ENCODE measurements at regions not wholly inside any gene's neighbourhood (a gene's known extent, or its start where the extent isn't known, plus 50 kb on each side); places are given as distances from the start of the nearest gene placed in this dataset.
"Not testable (repeated sequence)": the region's sequence is repeated elsewhere in the genome, so short reads cannot be mapped to it uniquely, and the experiment has no call there.

DNA sequence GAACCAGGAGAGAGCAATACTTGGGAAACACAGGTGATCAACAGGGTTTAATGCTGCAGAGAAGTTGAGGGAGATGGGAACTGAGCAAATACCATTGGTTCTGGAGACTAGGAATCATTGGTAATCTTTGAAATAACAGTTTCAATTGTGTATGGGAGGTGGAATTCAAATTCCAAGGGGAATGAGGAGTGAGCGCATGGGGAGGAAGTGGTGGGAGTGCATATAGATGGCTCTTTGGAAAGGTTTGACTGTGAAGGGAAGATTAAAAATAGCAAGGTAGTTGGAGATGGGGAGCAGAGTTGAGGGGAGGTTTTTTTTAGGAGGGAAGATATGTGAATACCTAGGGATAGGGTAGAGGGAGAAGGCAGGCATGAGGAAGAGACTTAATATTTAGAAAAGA is 51.1 kb upstream of the ROPN1 start:
- H3K4me2 ChIP-seq, result no peak overlapping the region
- no peak for TF ChIP-seq Cebpa-rat (IDR thresholded peaks at IDR 0.05)
- H4K20me1 ChIP-seq, result peaks cover 25% of the 10 kb centered on the region
- no peak overlapping the region for H3K4me3 ChIP-seq
- no peak overlapping the region for H3K9ac ChIP-seq
- no peak overlapping the region for H3K27ac ChIP-seq
- H3K27me3 ChIP-seq, result no peaks in the 10 kb centered on the region
- peaks cover 6% of the 10 kb centered on the region; the same call in 1 of the 2 replicates for H3K9me3 ChIP-seq
- H3K4me1 ChIP-seq, result no peaks in the 10 kb centered on the region
- H3K36me3 ChIP-seq, result no peaks in the 10 kb centered on the region

DNA sequence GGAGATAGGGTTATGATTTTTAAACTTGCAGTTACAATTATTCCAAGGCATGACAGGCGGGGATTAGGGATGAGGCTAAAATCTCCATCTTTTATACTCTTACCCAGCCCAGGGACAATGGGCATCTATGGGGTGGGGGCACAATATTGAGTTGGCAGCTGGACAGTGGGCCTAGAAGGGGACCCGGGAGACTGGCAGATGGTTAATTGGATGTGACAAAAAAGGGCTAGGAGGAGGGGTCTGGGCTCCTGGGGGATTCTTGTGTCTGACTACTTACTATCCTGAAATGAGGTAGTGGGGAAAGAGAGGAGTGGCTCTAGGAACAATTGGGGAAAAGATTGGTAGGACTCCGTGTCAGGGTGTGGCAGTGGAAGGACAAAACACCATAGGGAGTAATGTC is 53.0 kb upstream of the ROPN1 start:
- Histone ChIP-seq H3K27me3 (no peaks in the 10 kb centered on the region), H4K20me1 (peaks cover 14% of the 10 kb centered on the region; the same call in 1 of the 2 replicates), H3K4me3 (no peak overlapping the region), H3K4me2 (no peak overlapping the region), H3K36me3 (no peaks in the 10 kb centered on the region), H3K9ac (no peak overlapping the region), H3K9me3 (peaks cover 6% of the 10 kb centered on the region; the same call in 1 of the 2 replicates), H3K27ac (no peak overlapping the region), H3K4me1 (no peaks in the 10 kb centered on the region)
- no peak for TF ChIP-seq Cebpa-rat (IDR thresholded peaks at IDR 0.05)

DNA sequence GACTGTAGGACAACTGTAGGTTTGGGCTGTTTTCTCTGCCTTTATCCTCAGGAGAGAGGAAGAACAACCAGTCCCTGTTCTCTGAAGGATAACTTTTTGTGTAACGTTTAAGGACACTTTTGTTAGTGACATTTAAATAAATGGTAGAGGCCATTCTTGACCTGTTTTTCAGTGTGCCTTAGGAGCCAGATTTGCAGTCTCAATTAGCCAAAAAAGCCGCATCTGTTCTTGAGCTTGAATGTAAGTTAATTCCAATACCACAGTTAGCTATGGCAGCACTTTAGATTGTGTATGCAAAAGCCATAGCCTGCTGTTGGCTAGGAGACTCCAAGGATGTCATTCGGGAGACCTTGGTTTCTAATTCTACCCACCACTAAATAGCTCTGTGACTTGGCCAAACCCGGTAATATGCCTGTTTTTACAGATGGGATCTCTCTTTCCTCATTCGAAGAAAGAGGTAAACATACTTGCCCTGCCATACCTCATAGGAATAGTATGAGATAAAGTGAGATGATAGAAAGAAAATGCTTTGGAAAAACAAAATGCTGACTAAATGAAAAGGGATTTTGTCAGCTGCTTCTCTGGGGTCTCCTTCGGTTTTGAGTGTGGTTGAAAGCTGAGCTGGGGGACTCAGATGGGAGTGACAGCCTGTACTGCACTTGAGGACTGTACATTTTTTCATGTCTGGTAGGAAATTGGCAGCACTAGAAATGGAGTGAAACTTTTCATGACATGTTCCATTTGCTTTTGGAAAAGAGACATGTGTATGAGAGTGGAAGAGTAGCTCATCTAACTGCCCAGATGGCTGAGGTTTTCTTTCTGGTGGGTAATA is 57.3 kb upstream of the ROPN1 start:
- no peaks in the 10 kb centered on the region for H3K27me3 ChIP-seq
- peaks cover 6% of the 10 kb centered on the region; the same call in 1 of the 2 replicates for H3K9me3 ChIP-seq
- no peak overlapping the region for H3K4me2 ChIP-seq
- H3K27ac ChIP-seq, result no peak overlapping the region
- peaks cover 8% of the 10 kb centered on the region for H3K4me1 ChIP-seq
- H4K20me1 ChIP-seq, result 0 out of 2 replicates have a peak, but pooled peaks cover 13% of the 10 kb centered on the region
- TF ChIP-seq Cebpa-rat (IDR thresholded peaks at IDR 0.05), result no peak
- H3K9ac ChIP-seq, result no peak overlapping the region
- H3K36me3 ChIP-seq, result no peaks in the 10 kb centered on the region; the same call in 1 of the 2 replicates
- no peak overlapping the region for H3K4me3 ChIP-seq

DNA sequence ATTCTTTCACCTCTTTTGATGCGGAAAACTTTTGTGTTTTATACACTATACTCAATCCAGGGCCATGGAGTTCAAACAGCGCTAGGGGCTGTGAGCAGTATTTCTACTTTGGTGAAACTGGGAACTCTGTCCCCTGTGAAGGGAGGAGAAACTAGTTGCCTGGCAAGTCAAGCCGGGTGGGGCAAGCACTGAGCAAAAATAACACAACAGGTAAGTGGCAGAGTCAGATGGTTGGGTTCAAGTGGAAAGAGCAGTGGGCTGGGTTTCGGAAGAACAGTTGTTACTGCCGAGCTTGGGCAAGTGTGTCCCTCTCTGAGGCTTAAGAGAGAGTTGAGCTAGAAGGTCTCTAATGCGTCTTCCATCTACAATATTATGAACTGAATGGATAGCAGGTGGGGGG is 59.7 kb upstream of the ROPN1 start:
- no peak overlapping the region for H3K4me3 ChIP-seq
- 0 out of 2 replicates have a peak, but pooled peaks cover 13% of the 10 kb centered on the region for H4K20me1 ChIP-seq
- H3K4me1 ChIP-seq, result peaks cover 11% of the 10 kb centered on the region
- peaks cover 6% of the 10 kb centered on the region; the same call in 1 of the 2 replicates for H3K9me3 ChIP-seq
- no peaks in the 10 kb centered on the region for H3K27me3 ChIP-seq
- no peak overlapping the region for H3K4me2 ChIP-seq
- TF ChIP-seq Cebpa-rat (IDR thresholded peaks at IDR 0.05), result no peak
- no peak overlapping the region for H3K27ac ChIP-seq
- H3K9ac ChIP-seq, result no peak overlapping the region
- H3K36me3 ChIP-seq, result no peaks in the 10 kb centered on the region; the same call in 1 of the 2 replicates

DNA sequence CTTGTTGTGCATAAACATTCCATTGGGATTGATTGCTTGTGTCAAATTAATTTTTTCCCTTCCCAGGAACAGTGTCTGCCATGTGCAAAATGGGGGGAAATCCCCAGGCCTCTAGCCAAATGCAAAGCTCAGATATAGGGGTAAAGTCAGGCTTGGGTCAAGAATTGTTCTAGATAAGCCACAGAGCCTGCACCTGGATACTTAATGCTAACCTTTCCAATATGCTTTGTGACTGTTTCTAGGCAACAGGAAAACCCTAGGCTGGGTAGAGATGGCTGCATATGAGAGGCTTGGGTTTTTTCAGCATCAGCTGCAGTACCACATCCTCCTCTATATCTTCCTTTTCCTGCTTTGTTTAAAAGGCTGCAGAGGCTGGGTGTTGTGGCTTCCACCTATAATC is 61.9 kb upstream of the ROPN1 start:
- Histone ChIP-seq H3K27ac (no peak overlapping the region), H3K4me3 (no peak overlapping the region), H3K9me3 (peaks cover 15% of the 10 kb centered on the region), H3K36me3 (no peaks in the 10 kb centered on the region; the same call in 1 of the 2 replicates), H3K4me1 (peaks cover 11% of the 10 kb centered on the region), H3K27me3 (no peaks in the 10 kb centered on the region), H3K4me2 (peak overlapping the region; percentile 36; the same call in 1 of the 2 replicates), H4K20me1 (0 out of 2 replicates have a peak, but pooled peaks cover 13% of the 10 kb centered on the region), H3K9ac (no peak overlapping the region)
- TF ChIP-seq Cebpa-rat (IDR thresholded peaks at IDR 0.05), result no peak

DNA sequence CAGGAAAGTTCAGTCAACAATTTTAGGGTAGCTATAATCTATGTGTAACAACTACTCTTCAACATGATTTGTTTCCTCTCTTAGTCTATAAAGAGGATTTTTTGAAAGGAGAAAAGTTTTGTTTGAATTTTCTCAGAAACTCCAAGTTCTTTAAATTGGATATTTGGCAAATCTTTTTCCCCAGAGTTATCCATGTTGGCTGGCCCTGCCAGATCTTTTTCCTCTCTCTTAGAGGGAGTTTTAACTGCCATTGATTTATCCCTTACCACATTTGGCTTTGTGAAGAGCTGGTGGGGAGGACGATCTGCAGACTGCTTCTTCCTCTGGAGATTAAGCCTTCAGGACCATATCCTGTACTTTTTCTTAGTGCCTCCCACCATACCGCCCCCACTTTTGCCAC is 64.9 kb upstream of the ROPN1 start:
- Histone ChIP-seq H3K9me3 (peaks cover 15% of the 10 kb centered on the region), H3K27me3 (no peaks in the 10 kb centered on the region), H4K20me1 (0 out of 2 replicates have a peak, but pooled peaks cover 9% of the 10 kb centered on the region), H3K36me3 (no peaks in the 10 kb centered on the region), H3K4me2 (no peak overlapping the region), H3K9ac (no peak overlapping the region), H3K4me3 (no peak overlapping the region), H3K4me1 (peaks cover 15% of the 10 kb centered on the region), H3K27ac (no peak overlapping the region)
- no peak for TF ChIP-seq Cebpa-rat (IDR thresholded peaks at IDR 0.05)

DNA sequence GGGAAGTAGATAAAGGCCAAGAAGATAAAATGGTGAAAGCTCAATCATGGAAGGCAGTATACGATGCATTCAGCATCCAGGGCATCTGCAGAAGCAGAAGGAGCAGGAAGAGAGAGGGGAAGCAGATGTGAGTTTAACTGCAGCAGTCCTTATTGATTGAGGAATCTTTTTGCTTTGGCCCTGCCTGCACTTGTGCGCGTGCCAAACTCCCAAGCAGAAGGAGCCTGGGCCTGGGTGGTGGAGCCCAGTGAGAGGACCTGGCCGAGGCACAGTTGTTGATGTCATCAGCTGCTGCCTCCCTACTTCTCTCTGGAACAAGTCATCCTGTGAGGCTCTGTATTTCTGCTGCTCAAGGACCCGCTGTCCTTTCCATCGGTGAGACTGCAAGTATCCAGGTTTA is 65.5 kb upstream of the ROPN1 start:
- Histone ChIP-seq H3K4me2 (no peak overlapping the region), H3K27me3 (no peaks in the 10 kb centered on the region), H3K36me3 (no peaks in the 10 kb centered on the region), H3K4me1 (peaks cover 21% of the 10 kb centered on the region), H3K27ac (no peak overlapping the region), H3K4me3 (no peak overlapping the region), H3K9me3 (peaks cover 15% of the 10 kb centered on the region), H4K20me1 (0 out of 2 replicates have a peak, but pooled peaks cover 4% of the 10 kb centered on the region), H3K9ac (no peak overlapping the region)
- no peak for TF ChIP-seq Cebpa-rat (IDR thresholded peaks at IDR 0.05)

DNA sequence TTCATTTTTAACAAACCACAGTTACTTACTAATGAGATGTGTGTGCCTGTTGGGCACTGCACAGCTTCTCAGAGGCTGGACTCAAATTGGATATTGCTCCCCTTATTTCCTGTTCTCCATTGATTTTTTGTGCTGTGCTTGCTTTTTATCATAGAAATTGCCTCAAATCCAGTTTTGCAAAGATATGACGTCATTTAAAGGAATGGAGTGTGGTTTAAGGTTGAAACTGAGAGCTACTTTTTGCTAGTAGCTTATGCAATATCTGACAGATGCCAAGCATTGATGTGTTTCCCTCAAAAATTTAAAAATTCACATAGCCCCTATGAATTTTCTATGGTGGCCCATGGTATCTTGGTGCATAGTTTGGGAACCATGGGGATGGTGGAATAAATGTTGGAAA is 67.7 kb upstream of the ROPN1 start:
- Histone ChIP-seq H3K27me3 (no peaks in the 10 kb centered on the region), H3K4me2 (no peak overlapping the region), H4K20me1 (no peaks in the 10 kb centered on the region), H3K9me3 (peaks cover 15% of the 10 kb centered on the region), H3K36me3 (no peaks in the 10 kb centered on the region), H3K4me1 (peaks cover 22% of the 10 kb centered on the region), H3K4me3 (no peak overlapping the region), H3K27ac (no peak overlapping the region), H3K9ac (no peak overlapping the region)
- TF ChIP-seq Cebpa-rat (IDR thresholded peaks at IDR 0.05), result no peak

DNA sequence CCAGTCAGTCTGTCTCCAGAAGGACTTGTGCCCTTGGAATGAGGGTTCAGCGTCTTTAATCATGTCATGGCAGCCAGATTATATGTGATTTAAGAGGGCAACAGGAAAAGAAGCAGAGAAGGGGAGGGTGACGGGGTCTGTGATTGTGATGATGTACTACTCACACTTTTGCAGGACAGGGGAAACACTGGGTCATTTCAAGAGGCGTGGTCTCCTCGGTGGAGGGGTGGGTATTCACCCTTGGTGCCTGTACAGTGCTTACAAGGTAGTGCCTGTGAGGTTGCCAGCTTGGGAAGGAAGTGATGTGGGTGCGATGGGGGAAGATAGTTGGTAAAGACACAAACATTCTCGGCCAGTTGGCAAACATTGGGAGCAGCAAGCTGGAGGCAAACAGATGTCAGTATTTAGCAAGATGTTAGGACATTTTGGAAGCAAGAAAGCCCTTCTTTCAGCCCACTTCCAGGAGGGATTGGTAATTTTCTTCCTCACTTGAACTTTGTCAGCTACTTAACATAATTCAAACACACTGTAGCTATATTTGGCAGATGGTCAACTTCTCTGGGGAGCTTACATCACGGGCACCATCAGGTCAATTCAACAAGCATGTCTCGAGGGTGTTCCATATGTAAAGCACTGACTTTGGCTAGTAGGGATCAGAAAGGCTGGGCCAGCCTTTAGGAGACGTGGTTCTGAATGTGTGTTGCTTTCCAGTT is 71.4 kb upstream of the ROPN1 start:
- Histone ChIP-seq H3K27ac (no peak overlapping the region), H3K4me3 (no peak overlapping the region), H3K27me3 (no peaks in the 10 kb centered on the region), H4K20me1 (no peaks in the 10 kb centered on the region), H3K9ac (no peak overlapping the region), H3K9me3 (peaks cover 2% of the 10 kb centered on the region), H3K4me1 (peaks cover 31% of the 10 kb centered on the region), H3K4me2 (peak overlapping the region; percentile 57), H3K36me3 (no peaks in the 10 kb centered on the region)
- TF ChIP-seq Cebpa-rat (IDR thresholded peaks at IDR 0.05), result no peak

DNA sequence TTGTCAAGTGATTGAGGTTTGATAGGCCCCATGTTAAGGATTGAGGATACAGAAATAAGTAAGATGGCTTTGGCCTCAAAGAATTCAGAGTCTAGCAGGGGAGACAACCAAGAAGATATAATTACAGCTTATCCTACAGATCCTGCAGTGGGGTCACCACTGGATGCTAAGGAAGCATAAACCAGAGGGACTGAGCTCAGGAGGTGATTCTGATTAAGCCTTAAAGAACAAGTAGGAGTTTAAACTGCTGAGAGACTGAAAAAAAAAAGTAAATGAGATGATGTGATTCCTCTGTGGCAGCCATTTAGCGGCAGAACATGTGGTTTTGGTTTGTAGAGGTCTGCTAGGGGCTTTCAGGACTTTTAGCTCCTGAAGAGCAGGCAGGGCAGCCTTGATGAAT is 72.1 kb upstream of the ROPN1 start:
- Histone ChIP-seq H3K36me3 (no peaks in the 10 kb centered on the region), H3K4me1 (peaks cover 31% of the 10 kb centered on the region), H3K9me3 (no peaks in the 10 kb centered on the region), H4K20me1 (no peaks in the 10 kb centered on the region), H3K4me2 (no peak overlapping the region), H3K27ac (no peak overlapping the region), H3K4me3 (no peak overlapping the region), H3K27me3 (no peaks in the 10 kb centered on the region), H3K9ac (no peak overlapping the region)
- TF ChIP-seq Cebpa-rat (IDR thresholded peaks at IDR 0.05), result no peak

DNA sequence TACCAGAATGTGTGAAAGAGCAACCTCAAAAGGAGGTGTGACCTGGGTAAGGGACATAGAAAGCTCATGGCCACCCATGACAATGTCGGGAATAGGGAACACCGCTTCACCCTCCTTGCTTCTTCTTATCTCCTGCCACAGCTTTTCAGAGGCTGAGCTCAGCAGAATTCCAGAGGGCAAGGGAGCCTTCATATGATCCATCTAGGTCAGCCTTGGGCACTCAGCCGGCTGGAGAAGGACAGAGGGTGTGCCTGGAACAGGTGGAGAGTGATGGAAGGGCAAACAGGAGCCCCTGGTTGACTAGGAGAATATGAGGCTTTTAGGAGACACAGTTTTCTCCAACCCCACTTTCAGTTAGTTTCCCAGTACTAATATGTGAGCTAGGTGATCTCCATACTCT is 74.6 kb upstream of the ROPN1 start:
- peaks cover 30% of the 10 kb centered on the region for H3K4me1 ChIP-seq
- not testable (repeated sequence) for H3K27ac ChIP-seq, H3K9ac ChIP-seq, H3K27me3 ChIP-seq, H3K4me3 ChIP-seq, H3K9me3 ChIP-seq, H3K4me2 ChIP-seq, H4K20me1 ChIP-seq, H3K36me3 ChIP-seq

DNA sequence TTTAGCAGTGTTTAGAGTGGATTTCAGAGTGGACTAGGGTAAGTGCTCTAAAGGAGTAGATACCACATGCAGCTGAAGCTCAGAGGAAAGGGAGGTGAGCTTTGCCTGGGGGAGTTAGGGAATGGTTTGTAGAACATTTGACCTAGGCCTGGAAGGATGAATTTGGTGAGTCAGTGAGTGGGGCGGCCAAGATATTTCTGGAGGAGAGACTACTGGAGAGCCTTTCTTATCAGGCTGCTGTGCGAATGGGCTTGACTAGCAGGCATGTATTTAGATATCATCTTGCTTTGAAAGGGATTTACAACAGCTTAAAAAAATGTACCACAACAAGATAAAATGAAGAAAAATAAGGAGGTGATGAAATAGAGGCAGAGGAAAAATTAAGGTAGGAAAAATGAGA is 77.8 kb upstream of the ROPN1 start:
- not testable (repeated sequence) for H3K9me3 ChIP-seq, H3K27me3 ChIP-seq, H3K36me3 ChIP-seq, H3K4me3 ChIP-seq, H3K4me1 ChIP-seq, H3K9ac ChIP-seq, H3K27ac ChIP-seq, H3K4me2 ChIP-seq, H4K20me1 ChIP-seq

DNA sequence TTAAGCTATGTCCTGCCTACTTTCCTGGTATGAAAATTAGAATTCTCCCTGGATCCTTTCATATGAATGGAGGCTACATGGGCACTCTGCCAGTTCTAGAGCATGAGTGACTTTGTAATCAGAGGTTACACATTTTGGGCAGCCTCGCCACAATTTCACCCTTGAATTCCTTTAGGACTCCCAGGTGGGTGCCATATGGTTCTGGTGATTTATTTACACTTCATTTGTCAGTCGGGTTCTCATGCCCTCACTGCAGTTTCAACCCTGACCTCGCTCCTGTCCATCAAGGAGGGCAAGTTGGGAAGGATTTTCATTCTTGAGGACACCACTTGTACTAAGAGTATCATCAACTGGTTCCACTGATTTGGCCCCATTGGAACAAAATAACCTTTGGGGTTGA is 83.2 kb upstream of the ROPN1 start:
- H4K20me1 ChIP-seq, H3K9me3 ChIP-seq, H3K9ac ChIP-seq, H3K4me3 ChIP-seq, H3K4me2 ChIP-seq, H3K27ac ChIP-seq, H3K27me3 ChIP-seq, H3K36me3 ChIP-seq: not testable (repeated sequence)
- H3K4me1 ChIP-seq, result peaks cover 19% of the 10 kb centered on the region

Data from BLaER1 (cell line).